GM21526 (cell line): ENCODE measurements at regions not wholly inside any gene's neighbourhood (a gene's known extent, or its start where the extent isn't known, plus 50 kb on each side); places are given as distances from the start of the nearest gene placed in this dataset.

Experiments used
- ATAC-seq: cut with Tn5 transposase; IDR thresholded peaks from one replicate; pipeline ENCODE4 v1.9.1; 2021; ENCODE audit warnings: moderate library complexity; ENCODE audit not compliant: unreplicated experiment, low FRiP score

DNA sequence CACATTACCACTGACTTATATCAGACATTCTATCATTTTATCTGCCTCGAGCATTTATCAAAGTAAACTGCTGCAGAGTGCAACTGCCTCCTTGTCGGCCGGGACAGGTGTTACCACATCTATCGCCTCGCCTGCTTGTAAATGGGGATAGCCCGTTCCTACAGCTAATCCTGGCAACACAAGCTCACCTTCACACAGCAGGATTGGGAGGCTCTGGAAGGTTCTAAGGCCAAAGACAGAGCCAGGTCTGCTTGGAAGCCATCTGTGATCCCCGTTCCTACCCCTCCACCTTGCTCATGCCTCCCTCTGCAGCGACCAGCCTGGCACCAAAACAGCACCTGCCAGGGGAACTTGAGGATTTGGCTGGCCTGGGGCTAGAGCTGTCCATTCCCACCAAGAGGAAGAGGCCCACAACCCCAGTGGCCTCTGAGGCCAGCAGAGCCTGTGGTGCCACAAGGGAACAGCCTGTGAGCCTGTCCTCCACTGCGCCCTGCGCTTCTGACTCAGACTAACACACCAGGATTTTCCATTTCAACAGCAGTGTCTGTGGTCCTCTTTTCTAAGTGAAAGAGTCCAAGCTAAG, 114.8 kb upstream of the DIO3 start:
- no peak for ATAC-seq

DNA sequence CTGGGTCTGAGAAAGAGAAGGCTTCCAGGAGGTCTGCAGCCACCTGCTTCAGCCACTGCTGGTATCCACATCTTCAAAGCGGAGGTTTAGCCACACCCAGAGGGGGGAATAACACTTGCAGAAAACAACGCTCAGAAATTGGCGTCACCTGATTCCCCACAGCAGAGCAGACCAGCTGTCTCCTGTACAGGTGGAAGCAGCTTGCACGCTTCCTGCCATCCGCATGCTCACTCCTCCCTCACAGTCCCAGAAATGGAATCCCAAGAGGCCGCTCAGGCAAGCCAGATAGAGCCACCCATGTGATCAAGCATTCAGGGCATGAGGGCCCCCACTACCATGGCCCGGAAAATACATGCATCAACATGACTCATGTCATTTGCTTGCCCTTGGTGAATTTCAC, 112.2 kb upstream of the DIO3 start:
- ATAC-seq, result no peak

GRCh38 chr14:101451166-101451565, 110.1 kb upstream of the DIO3 start:
- ATAC-seq, result no peak

GRCh38 chr14:101453225-101453624, 108.1 kb upstream of the DIO3 start:
- ATAC-seq, result no peak

- no peak for ATAC-seq
Measured at GRCh38 chr14:101454229-101454628, 107.1 kb upstream of the DIO3 start.

DNA sequence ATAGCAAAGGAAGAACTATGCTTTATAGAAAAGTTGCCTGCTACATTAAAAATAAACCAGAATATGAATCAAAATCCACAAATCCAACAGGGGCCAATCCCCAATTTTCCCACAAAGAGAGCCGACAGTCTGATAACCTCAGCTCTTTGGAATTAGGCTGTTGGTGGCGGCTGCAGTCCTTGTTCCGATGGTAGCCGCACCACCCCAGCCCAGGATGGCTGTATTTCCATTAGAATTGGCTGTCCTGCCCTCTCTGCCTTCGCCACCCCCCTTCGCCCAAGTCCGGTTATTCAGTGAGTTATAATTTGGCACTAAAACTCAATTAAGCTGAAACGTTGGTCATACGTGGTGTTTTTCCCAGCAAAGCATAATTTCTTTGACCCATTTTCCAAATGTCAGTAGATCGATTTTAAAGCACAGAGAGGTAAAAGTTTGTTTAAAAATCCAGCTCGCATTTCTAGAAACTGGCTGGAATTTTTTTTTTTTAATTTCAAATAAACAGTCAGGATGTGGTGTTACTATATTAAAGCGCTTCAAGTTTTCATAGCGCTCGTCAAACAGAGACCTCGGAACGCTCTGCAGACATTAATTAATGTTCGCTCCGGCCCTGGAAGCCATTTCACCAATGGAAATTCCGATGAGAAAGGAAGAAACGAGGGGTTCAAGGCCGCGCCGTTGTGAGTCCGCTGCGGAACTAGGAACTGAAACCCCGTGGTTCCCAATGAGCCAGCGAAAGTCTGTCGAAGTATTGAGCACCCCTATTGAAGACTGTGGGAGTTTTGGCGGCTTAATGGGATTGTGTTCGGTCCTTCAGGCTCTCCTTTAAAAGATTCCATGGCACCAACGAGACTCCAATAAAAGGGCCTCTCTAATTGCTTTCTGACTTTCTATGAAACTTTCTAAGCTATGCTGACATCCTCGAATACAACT, 104.8 kb upstream of the DIO3 start:
- ATAC-seq, result no peak

DNA sequence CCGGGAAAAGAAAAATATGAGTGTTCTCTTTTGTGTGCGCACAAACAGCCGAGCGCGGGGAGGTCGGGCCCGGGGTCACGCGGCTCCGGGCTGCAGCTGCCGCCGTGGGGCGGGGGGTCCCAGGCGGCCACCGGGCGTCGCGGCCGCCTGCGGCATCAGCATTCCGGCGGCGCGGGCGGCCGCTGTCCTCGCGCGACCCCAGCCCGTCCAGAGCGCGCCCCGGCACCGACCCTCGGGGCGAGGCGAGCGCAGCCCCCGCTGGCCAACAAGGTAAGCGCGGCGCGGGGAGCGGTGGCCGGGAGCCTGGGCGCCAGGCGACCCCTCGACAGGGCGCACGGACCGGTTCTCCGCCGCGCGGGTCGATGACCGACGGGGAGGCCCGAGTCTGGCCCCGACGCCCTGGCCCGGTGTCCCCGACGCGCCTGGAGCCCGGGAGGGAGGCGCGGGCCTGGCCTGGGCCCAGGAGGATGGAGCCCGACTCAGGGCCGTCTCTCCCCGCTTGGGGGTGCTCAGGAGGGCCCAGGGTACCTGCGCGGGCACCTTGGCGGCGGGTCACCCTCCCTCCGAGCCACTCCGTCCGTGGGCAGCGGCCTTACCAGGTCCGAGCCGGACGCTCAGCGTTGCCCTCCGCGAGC, 103.9 kb upstream of the DIO3 start:
- ATAC-seq, result no peak

- ATAC-seq, result no peak
Measured at GRCh38 chr14:101457936-101458740, 103.2 kb upstream of the DIO3 start.

GRCh38 chr14:101458741-101459550, 102.3 kb upstream of the DIO3 start:
- ATAC-seq, result no peak

- ATAC-seq, result no peak
Measured at GRCh38 chr14:101459551-101459900, 101.8 kb upstream of the DIO3 start.

DNA sequence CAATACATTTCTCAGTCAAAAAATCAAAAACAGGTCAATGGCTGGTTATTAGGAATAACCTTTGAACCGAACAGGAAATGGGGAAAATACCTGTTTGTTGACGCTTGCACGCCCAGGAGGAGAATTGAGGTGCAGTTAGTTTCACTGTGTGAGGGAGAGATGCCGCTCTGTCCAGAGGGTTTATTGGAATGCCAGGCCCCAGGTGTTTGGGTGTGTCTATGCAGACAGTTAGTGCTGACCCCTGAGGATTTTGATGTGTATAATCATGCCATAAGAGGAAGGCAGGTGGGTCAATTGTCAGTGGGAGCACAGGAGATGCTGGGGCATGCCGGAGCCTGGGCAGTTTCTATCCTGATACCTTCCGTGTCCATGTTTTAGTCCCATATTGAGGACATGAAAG, 100.8 kb upstream of the DIO3 start:
- no peak for ATAC-seq

GRCh38 chr14:101460986-101461750, 100.1 kb upstream of the DIO3 start:
- ATAC-seq, result no peak

- ATAC-seq, result no peak
Measured at GRCh38 chr14:101461891-101462290, 99.4 kb upstream of the DIO3 start.

DNA sequence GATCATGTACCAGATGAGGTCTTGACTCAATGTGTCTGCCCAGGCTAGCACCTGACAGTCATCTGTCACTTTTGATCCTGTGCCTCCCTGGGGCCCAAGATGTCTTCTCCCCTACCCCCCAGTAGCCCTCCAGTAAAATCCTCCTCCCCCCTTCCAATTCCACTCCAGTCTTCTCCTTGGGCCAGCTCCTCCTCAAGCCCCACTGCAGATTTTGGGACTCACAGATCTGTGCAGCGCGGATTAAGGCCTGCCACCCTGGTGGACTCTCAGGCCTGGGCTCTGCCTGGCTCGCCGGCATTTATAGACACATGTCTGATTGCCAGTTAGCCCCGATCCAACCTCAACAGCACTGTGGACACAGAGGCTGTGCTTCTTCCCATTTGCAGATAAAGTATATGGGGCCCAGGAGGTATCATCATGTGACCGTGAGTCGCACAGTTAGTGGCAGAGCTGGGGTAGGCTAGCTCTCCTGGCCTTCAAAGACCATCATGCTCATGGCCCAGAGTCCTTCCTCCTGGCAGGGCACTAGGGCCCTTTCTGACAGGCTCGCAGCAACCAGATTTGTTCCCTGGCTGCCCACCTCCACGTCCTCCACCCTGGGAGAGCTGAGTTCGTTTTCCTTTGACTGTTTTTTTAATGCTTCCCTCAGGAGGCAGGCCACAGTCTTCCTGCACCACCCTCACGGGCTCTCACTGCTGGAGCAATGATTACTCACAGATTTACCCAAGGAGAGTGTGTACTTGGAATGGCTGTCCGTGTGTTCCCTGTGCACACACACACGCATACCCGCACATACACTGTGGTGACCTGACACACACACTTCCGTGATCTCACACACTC, 98.3 kb upstream of the DIO3 start:
- no peak for ATAC-seq

DNA sequence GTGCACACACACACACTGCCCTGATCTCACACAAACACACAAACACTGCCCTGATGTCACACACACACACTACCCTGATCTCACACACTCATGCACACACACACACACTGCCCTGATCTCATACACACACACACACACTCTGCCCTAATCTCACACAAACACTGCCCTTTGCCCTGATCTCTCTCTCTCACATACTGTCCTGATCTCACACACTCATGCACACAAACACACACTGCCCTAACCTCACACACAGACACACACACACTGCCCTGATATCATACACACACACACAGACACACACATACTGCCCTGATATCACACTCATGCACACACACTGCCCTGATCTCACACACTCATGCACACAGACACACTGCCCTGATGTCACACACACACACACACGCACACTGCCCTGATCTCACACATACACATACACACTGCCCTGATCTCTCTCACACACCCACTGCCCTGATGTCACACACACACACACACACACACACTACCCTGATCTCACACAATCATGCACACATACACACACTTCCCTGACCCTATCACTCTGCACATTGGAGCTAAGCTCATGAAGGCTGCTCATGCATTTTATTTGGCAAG, 97.6 kb upstream of the DIO3 start:
- ATAC-seq, result no peak

- no peak for ATAC-seq
Measured at GRCh38 chr14:101464310-101464983, 96.8 kb upstream of the DIO3 start.

- no peak for ATAC-seq
Measured at GRCh38 chr14:101464984-101465794, 96.1 kb upstream of the DIO3 start.
